H9 (cell line): ENCODE measurements at regions not wholly inside any gene's neighbourhood (a gene's known extent, or its start where the extent isn't known, plus 50 kb on each side); places are given as distances from the start of the nearest gene placed in this dataset.

Experiments used
- DNase-seq: peaks from one replicate; pipeline ENCODE4 v3.0.0-alpha.2; 2017
- H2AFZ ChIP-seq: one replicate; pipeline ENCODE4 v1.6.1; 2013; ENCODE audit warnings: mild to moderate bottlenecking, low read length, control low read depth, moderate library complexity
- H2AK5ac ChIP-seq: 2 replicates; pipeline ENCODE4 v1.6.1; 2013; ENCODE audit warnings: low read length, control low read depth, mixed read lengths; ENCODE audit not compliant: insufficient read length
- H2BK120ac ChIP-seq: one replicate; pipeline ENCODE4 v1.6.1; 2013; ENCODE audit warnings: low read depth, mild to moderate bottlenecking, low read length, control low read depth, inconsistent platforms; ENCODE audit not compliant: poor library complexity, severe bottlenecking
- H2BK12ac ChIP-seq: 2 replicates; pipeline ENCODE4 v1.6.1; 2013; ENCODE audit warnings: low read length, control low read depth, mixed read lengths, low read depth; ENCODE audit not compliant: insufficient read length
- H2BK15ac ChIP-seq: 2 replicates; pipeline ENCODE4 v1.6.1; 2013; ENCODE audit warnings: low read depth, low read length, control low read depth
- H2BK20ac ChIP-seq: one replicate; pipeline ENCODE4 v1.6.1; 2013; ENCODE audit warnings: low read depth, mild to moderate bottlenecking, low read length, control low read depth, inconsistent platforms; ENCODE audit not compliant: poor library complexity, severe bottlenecking
- H2BK5ac ChIP-seq: 2 replicates; pipeline ENCODE4 v1.6.1; 2013; ENCODE audit warnings: low read length, control low read depth, mixed read lengths; ENCODE audit not compliant: insufficient read length
- H3K14ac ChIP-seq: 2 replicates; pipeline ENCODE4 v1.6.1; 2013; ENCODE audit warnings: low read length, control low read depth; ENCODE audit not compliant: insufficient read depth
- H3K18ac ChIP-seq: 2 replicates; pipeline ENCODE4 v1.6.1; 2013; ENCODE audit warnings: low read depth, mild to moderate bottlenecking, mixed read lengths, low read length, control low read depth; ENCODE audit not compliant: insufficient read length
- H3K23ac ChIP-seq: 2 replicates; pipeline ENCODE4 v1.6.1; 2013; ENCODE audit warnings: low read length, control low read depth, mixed read lengths, low read depth; ENCODE audit not compliant: insufficient read length
- H3K23me2 ChIP-seq: 2 replicates; pipeline ENCODE4 v1.6.1; 2013; ENCODE audit warnings: low read depth, mild to moderate bottlenecking, mixed read lengths, low read length, control low read depth; ENCODE audit not compliant: insufficient read length, poor library complexity, severe bottlenecking
- H3K27ac ChIP-seq: 2 replicates; pipeline ENCODE4 v1.5.1; 2013; ENCODE audit warnings: low read length, control low read depth, mixed read lengths, low read depth; ENCODE audit not compliant: insufficient read length
- H3K27me3 ChIP-seq: 2 replicates; pipeline ENCODE4 v1.6.1; 2013; ENCODE audit warnings: low read length, control low read depth, inconsistent platforms; ENCODE audit not compliant: insufficient read depth
- H3K4ac ChIP-seq: 2 replicates; pipeline ENCODE4 v1.6.1; 2013; ENCODE audit warnings: low read depth, mild to moderate bottlenecking, control low read depth, inconsistent platforms, low read length, moderate library complexity
- H3K4me1 ChIP-seq: 2 replicates; pipeline ENCODE4 v1.6.1; 2013; ENCODE audit warnings: low read length, control low read depth, inconsistent platforms; ENCODE audit not compliant: insufficient read depth
- H3K4me2 ChIP-seq: 2 replicates; pipeline ENCODE4 v1.6.1; 2013; ENCODE audit warnings: low read length, control low read depth, mixed read lengths; ENCODE audit not compliant: insufficient read length, insufficient read depth
- H3K56ac ChIP-seq: 2 replicates; pipeline ENCODE4 v1.6.1; 2013; ENCODE audit warnings: low read depth, mild to moderate bottlenecking, mixed read lengths, low read length, control low read depth; ENCODE audit not compliant: insufficient read length
- H3K79me1 ChIP-seq: 2 replicates; pipeline ENCODE4 v1.6.1; 2013; ENCODE audit warnings: low read depth, mild to moderate bottlenecking, moderate library complexity, low read length, control low read depth, inconsistent platforms; ENCODE audit not compliant: insufficient read depth, poor library complexity, severe bottlenecking
- H3K79me2 ChIP-seq: 2 replicates; pipeline ENCODE4 v1.6.1; 2013; ENCODE audit warnings: low read length, control low read depth, inconsistent platforms; ENCODE audit not compliant: insufficient read depth
- H3K9ac ChIP-seq: 2 replicates; pipeline ENCODE4 v1.6.1; 2013; ENCODE audit warnings: low read length, control low read depth, mixed read lengths; ENCODE audit not compliant: insufficient read length; ENCODE audit errors: extremely low read depth
- H3K9me3 ChIP-seq: one replicate; pipeline ENCODE4 v1.6.1; 2013; ENCODE audit warnings: low read depth, low read length, inconsistent platforms; ENCODE audit not compliant: control insufficient read depth
- H3T11ph ChIP-seq: one replicate; pipeline ENCODE4 v1.6.1; 2013; ENCODE audit warnings: mild to moderate bottlenecking, low read length, control low read depth, inconsistent platforms
- H4K20me1 ChIP-seq: one replicate; pipeline ENCODE4 v1.6.1; 2013; ENCODE audit not compliant: control insufficient read depth, insufficient read length, insufficient read depth
- H4K5ac ChIP-seq: 2 replicates; pipeline ENCODE4 v1.6.1; 2013; ENCODE audit warnings: low read depth, mild to moderate bottlenecking, mixed read lengths, low read length, control low read depth; ENCODE audit not compliant: insufficient read length
- H4K8ac ChIP-seq: replicated peaks from 2 replicates; pipeline ENCODE4 v1.6.1; 2013; ENCODE audit warnings: low read length, control low read depth, mixed read lengths, low read depth; ENCODE audit not compliant: insufficient read length
- H4K91ac ChIP-seq: 2 replicates; pipeline ENCODE4 v1.6.1; 2013; ENCODE audit warnings: low read depth, mild to moderate bottlenecking, moderate library complexity, mixed read lengths, low read length, control low read depth; ENCODE audit not compliant: insufficient read length
- H3K27ac Mint-ChIP-seq, 3 experiments: 2 replicates in 2 of 3; 3 replicates in 1 of 3; pipeline ENCODE4 v1.8.0; 2020 to 2021; ENCODE audit warnings: mixed read lengths in 3 of 3, mild to moderate bottlenecking in 1 of 3, moderate library complexity in 1 of 3
- H3K27me3 Mint-ChIP-seq: 2 replicates; pipeline ENCODE4 v1.8.0; 2021; ENCODE audit warnings: low read depth, mild to moderate bottlenecking, moderate library complexity, mixed read lengths
- H3K36me3 Mint-ChIP-seq, 3 experiments: 2 replicates in 2 of 3; 3 replicates in 1 of 3; pipeline ENCODE4 v1.8.0; 2020 to 2021; ENCODE audit warnings: low read depth in 3 of 3, mixed read lengths in 3 of 3; ENCODE audit not compliant: insufficient read depth in 1 of 3
- H3K4me1 Mint-ChIP-seq, 2 experiments: 2 replicates each; pipeline ENCODE4 v1.8.0; 2020; ENCODE audit warnings: mixed read lengths in 2 of 2
- H3K4me3 Mint-ChIP-seq, 2 experiments: 2 replicates in 1 of 2; 3 replicates in 1 of 2; pipeline ENCODE4 v1.8.0; 2020 to 2021; ENCODE audit warnings: mild to moderate bottlenecking in 2 of 2, mixed read lengths in 2 of 2, moderate library complexity in 1 of 2
- H3K9me3 Mint-ChIP-seq, 2 experiments: 2 replicates in 1 of 2; 3 replicates in 1 of 2; pipeline ENCODE4 v1.8.0; 2020; ENCODE audit warnings: mild to moderate bottlenecking in 2 of 2, mixed read lengths in 2 of 2, moderate library complexity in 1 of 2
- CTCF ChIP-seq: fragments of 200-600 bp; sonication (generic); conservative IDR thresholded peaks from 3 replicates; pipeline ENCODE4 v1.8.0; 2021; ENCODE audit warnings: antibody characterized with exemption, mild to moderate bottlenecking
- WGBS: extraction: QIAGEN DNeasy Blood & Tissue Kit; methylation state at CpG from one replicate; pipeline ENCODE4 v1.1.7; 2013; ENCODE audit warnings: missing lambda C conversion rate, low lambda C conversion rate, mixed read lengths; ENCODE audit not compliant: insufficient read length; ENCODE audit errors: extremely low coverage; 5-methylcytosine and 5-hydroxymethylcytosine counted together

GRCh38 chr12:75591628-75592027 is 80.2 kb upstream of the KRR1 start:
- Histone ChIP-seq H3K27ac (no peak overlapping the region), H2BK12ac (no peak overlapping the region), H3K14ac (no peak overlapping the region), H3K56ac (no peak overlapping the region), H3K4ac (no peak overlapping the region), H2AK5ac (no peak overlapping the region), H4K8ac (no peak overlapping the region), H2AFZ (no peak overlapping the region), H2BK20ac (no peak overlapping the region), H3T11ph (no peak overlapping the region), H2BK120ac (no peak overlapping the region), H3K9ac (no peak overlapping the region), H3K23me2 (no peaks in the 10 kb centered on the region), H3K23ac (no peak overlapping the region), H3K4me2 (no peak overlapping the region), H2BK5ac (no peak overlapping the region), H3K18ac (no peak overlapping the region), H4K91ac (no peak overlapping the region), H2BK15ac (no peak overlapping the region), H3K79me1 (no peaks in the 10 kb centered on the region), H3K9me3 (no peaks in the 10 kb centered on the region), H3K79me2 (no peaks in the 10 kb centered on the region), H3K4me1 (no peaks in the 10 kb centered on the region), H3K27me3 (no peaks in the 10 kb centered on the region), H4K20me1 (no peaks in the 10 kb centered on the region), H4K5ac (no peak overlapping the region)
- Mint-ChIP-seq H3K9me3 (no peaks in the 10 kb centered on the region; a peak in 1 of 5 replicates), H3K27me3 (no peaks in the 10 kb centered on the region), H3K4me1 (peaks cover 6 to 7% of the 10 kb centered on the region in 2 experiments; a peak in 3 of 4 replicates), H3K4me3 (no peak overlapping the region), H3K27ac (no peak overlapping the region), H3K36me3 (no peaks in the 10 kb centered on the region; a peak in 1 of 7 replicates)
- no peak for TF ChIP-seq CTCF
- no peak for DNase-seq
- no CpG with 5 or more reads among the region's 1 CpG for WGBS
